ENCODE measurements at regions not wholly inside any gene's neighbourhood (a gene's known extent, or its start where the extent isn't known, plus 50 kb on each side); places are given as distances from the start of the nearest gene placed in this dataset.

- BruUV-seq (replicated peaks), result no TSS peak
- Mint-ChIP-seq H3K4me3 (ENCODE audit: unreplicated experiment) (no peak overlapping the region), H3K27ac (ENCODE audit: unreplicated experiment) (no peak overlapping the region), H3K27me3 (ENCODE audit: insufficient read depth, unreplicated experiment) (no peaks in the 10 kb centered on the region), H3K9me3 (ENCODE audit: unreplicated experiment) (peaks cover 13% of the 10 kb centered on the region), H3K36me3 (ENCODE audit: insufficient read depth, unreplicated experiment) (no peaks in the 10 kb centered on the region), H3K4me1 (ENCODE audit: low read depth, unreplicated experiment) (no peaks in the 10 kb centered on the region)
- Histone ChIP-seq H3K27me3 (replicated peaks; ENCODE audit: control insufficient read depth, insufficient read depth, low read length) (no peaks in the 10 kb centered on the region), H3K4me1 (no peaks in the 10 kb centered on the region), H3K9me3 (no peaks in the 10 kb centered on the region), H3K4me3 (ENCODE audit: low read depth, low read length) (no peak overlapping the region), H3K36me3 (ENCODE audit: control insufficient read depth, insufficient read depth, low read length) (no peaks in the 10 kb centered on the region)
- no peak for TF ChIP-seq CTCF (IDR thresholded peaks at IDR 0.05; ENCODE audit: insufficient read depth in 1 of 2, low read depth in 1 of 2, low read length in 1 of 2, severe bottlenecking in 1 of 2, unreplicated experiment in 1 of 2)
- DNase-seq, result no peak
- ChIA-PET CTCF (no interaction called here), POLR2A (no interaction called here)
- intact Hi-C loops (cut with micrococcal nuclease; ENCODE audit: unreplicated experiment), result no loop called here
These were observed 120.2 kb upstream of the CENPE start for GRCh38 chr4:103318327-103318726.

GRCh38 chr4:103308248-103308561, 110.1 kb upstream of the CENPE start:
- no peaks in the 10 kb centered on the region for H3K36me3 ChIP-seq (ENCODE audit: control insufficient read depth, insufficient read depth, low read length)
- H3K27ac Mint-ChIP-seq (ENCODE audit: unreplicated experiment), result no peak overlapping the region
- BruUV-seq (replicated peaks), result no TSS peak
- H3K4me3 Mint-ChIP-seq (ENCODE audit: unreplicated experiment), result no peak overlapping the region
- no peaks in the 10 kb centered on the region for H3K27me3 Mint-ChIP-seq (ENCODE audit: insufficient read depth, unreplicated experiment)
- H3K36me3 Mint-ChIP-seq (ENCODE audit: insufficient read depth, unreplicated experiment), result peaks cover 4% of the 10 kb centered on the region
- H3K4me1 ChIP-seq, result peaks cover 17% of the 10 kb centered on the region
- DNase-seq, result no peak
- TF ChIP-seq CTCF (IDR thresholded peaks at IDR 0.05; ENCODE audit: insufficient read depth in 1 of 2, low read depth in 1 of 2, low read length in 1 of 2, severe bottlenecking in 1 of 2, unreplicated experiment in 1 of 2), result no peak
- intact Hi-C loops (cut with micrococcal nuclease; ENCODE audit: unreplicated experiment), result no loop called here
- no peaks in the 10 kb centered on the region for H3K27me3 ChIP-seq (replicated peaks; ENCODE audit: control insufficient read depth, insufficient read depth, low read length)
- H3K9me3 Mint-ChIP-seq (ENCODE audit: unreplicated experiment), result peaks cover 5% of the 10 kb centered on the region
- no peaks in the 10 kb centered on the region for H3K9me3 ChIP-seq
- H3K4me3 ChIP-seq (ENCODE audit: low read depth, low read length), result no peak overlapping the region
- peaks cover 24% of the 10 kb centered on the region for H3K4me1 Mint-ChIP-seq (ENCODE audit: low read depth, unreplicated experiment)
- ChIA-PET POLR2A (no interaction called here), CTCF (no interaction called here)

GRCh38 chr4:103307453-103308247, 109.5 kb upstream of the CENPE start:
- DNase-seq, result no peak
- ChIA-PET CTCF (no interaction called here), POLR2A (no interaction called here)
- H3K4me3 Mint-ChIP-seq (ENCODE audit: unreplicated experiment), result peak overlapping the region; percentile 66
- no peak for TF ChIP-seq CTCF (IDR thresholded peaks at IDR 0.05; ENCODE audit: insufficient read depth in 1 of 2, low read depth in 1 of 2, low read length in 1 of 2, severe bottlenecking in 1 of 2, unreplicated experiment in 1 of 2)
- peaks cover 28% of the 10 kb centered on the region for H3K4me1 Mint-ChIP-seq (ENCODE audit: low read depth, unreplicated experiment)
- H3K9me3 Mint-ChIP-seq (ENCODE audit: unreplicated experiment), result peaks cover 5% of the 10 kb centered on the region
- peaks cover 4% of the 10 kb centered on the region for H3K36me3 Mint-ChIP-seq (ENCODE audit: insufficient read depth, unreplicated experiment)
- intact Hi-C loops (cut with micrococcal nuclease; ENCODE audit: unreplicated experiment), result no loop called here
- peak overlapping the region; percentile 54 for H3K27ac Mint-ChIP-seq (ENCODE audit: unreplicated experiment)
- H3K27me3 Mint-ChIP-seq (ENCODE audit: insufficient read depth, unreplicated experiment), result no peaks in the 10 kb centered on the region
- no TSS peak for BruUV-seq (replicated peaks)
- Histone ChIP-seq H3K36me3 (ENCODE audit: control insufficient read depth, insufficient read depth, low read length) (no peaks in the 10 kb centered on the region), H3K4me3 (ENCODE audit: low read depth, low read length) (no peak overlapping the region), H3K4me1 (peaks cover 22% of the 10 kb centered on the region), H3K9me3 (no peaks in the 10 kb centered on the region), H3K27me3 (replicated peaks; ENCODE audit: control insufficient read depth, insufficient read depth, low read length) (no peaks in the 10 kb centered on the region)
